OCI-LY3 (cell line): ENCODE measurements at regions not wholly inside any gene's neighbourhood (a gene's known extent, or its start where the extent isn't known, plus 50 kb on each side); places are given as distances from the start of the nearest gene placed in this dataset.
"Not testable (repeated sequence)": the region's sequence is repeated elsewhere in the genome, so short reads cannot be mapped to it uniquely, and the experiment has no call there.

ENCODE experiments used
- CTCF ChIP-seq: fragments of 200-600, 300-600 bp; sonication (generic); IDR thresholded peaks from 2 replicates; pipeline ENCODE4 v1.5.1; 2014; ENCODE audit warnings: antibody characterized with exemption, low read length, low read depth
- EZH2phosphoT487 ChIP-seq: fragments of 200-600 bp; shearing (Covaris generic); IDR thresholded peaks from 2 replicates; pipeline ENCODE4 v1.6.1; 2018; ENCODE audit warnings: antibody characterized with exemption, mixed run types, low read depth

- TF ChIP-seq CTCF, EZH2phosphoT487: not testable (repeated sequence)
Measured at GRCh38 chr4:118591339-118592046, 93.7 kb upstream of the METTL14 start.
